Psoas muscle (tissue), 7 donors: ENCODE measurements at regions not wholly inside any gene's neighbourhood (a gene's known extent, or its start where the extent isn't known, plus 50 kb on each side); places are given as distances from the start of the nearest gene placed in this dataset.

Experiments
- ATAC-seq, 4 donors: fragments of 200-7000 bp; cut with Tn5 transposase; one replicate each; pipeline ENCODE4 v1.9.1; 2020; ENCODE audit warnings: moderate library complexity in 3 of 4, mild to moderate bottlenecking in 2 of 4
- DNase-seq, 2 donors: peaks; one replicate each; pipeline ENCODE4 v3.0.0-alpha.2; 2020
- H3K27ac ChIP-seq: fragments of 200-600 bp; one replicate; pipeline ENCODE4 v1.8.0; 2022
- H3K27me3 ChIP-seq, 3 donors: fragments of 200-600 bp in 1 of 3; one replicate each; pipeline versions ENCODE4 v1.6.1 to v1.8.0; 2013 to 2022; ENCODE audit warnings: low read length in 2 of 3, mild to moderate bottlenecking in 2 of 3, moderate library complexity in 1 of 3; ENCODE audit not compliant: insufficient read depth in 3 of 3
- H3K36me3 ChIP-seq, 2 donors: fragments of 200-600 bp in 1 of 2; one replicate each; pipeline versions ENCODE4 v1.6.1 to v1.8.0; 2013 to 2022; ENCODE audit warnings: low read depth in 1 of 2, mild to moderate bottlenecking in 1 of 2, moderate library complexity in 1 of 2; ENCODE audit not compliant: insufficient read depth in 1 of 2
- H3K4me1 ChIP-seq: fragments of 200-600 bp; one replicate; pipeline ENCODE4 v1.8.0; 2022
- H3K4me3 ChIP-seq: fragments of 200-600 bp; one replicate; pipeline ENCODE4 v1.8.0; 2022; ENCODE audit warnings: mild to moderate bottlenecking
- H3K9me3 ChIP-seq: fragments of 200-600 bp; one replicate; pipeline ENCODE4 v1.8.0; 2022
- CTCF ChIP-seq: fragments of 200-600 bp; IDR thresholded peaks from one replicate; pipeline ENCODE4 v1.8.0; 2022; ENCODE audit warnings: antibody characterized with exemption
- WGBS, 3 donors: extraction: QIAGEN DNeasy Blood & Tissue Kit; methylation state at CpG; one replicate each; pipeline versions ENCODE4 v1.1.6 to v1.1.7; 2013; 5-methylcytosine and 5-hydroxymethylcytosine counted together
- intact Hi-C, 2 donors: fragments of 100-400 bp; cut with DNase I; formaldehyde crosslinking; loops; one replicate each; pipeline versions ENCODE4 v1.11.0 to v1.14.2; 2022
- donor health status: healthy with polysubstance abuse.
- donor health status: DM: no; HTN: no; CAD: no; lungs with moderate emphysema.
- donor health status: Bipolar disorder and iron deficiency.
- donor health status: healthy.
- donor health status: DM: yes; HTN: yes; CAD: no.
- donor health status: DM: no; HTN: no; CAD: no.
- donor health status: DM: yes; HTN: yes; CAD: no.

- no peak for DNase-seq
- H3K4me3 ChIP-seq, result no peak overlapping the region
- intact Hi-C loops, result loop anchor here in 1 of 2 donors (10.0 kb wide), 1 partner anchor 268 kb away; no protein-coding TSS in a partner anchor
- ATAC-seq, result no peak
- no peaks in the 10 kb centered on the region for H3K4me1 ChIP-seq
- no peaks in the 10 kb centered on the region for H3K36me3 ChIP-seq
- no peak overlapping the region for H3K27ac ChIP-seq
- WGBS, 3 donors, result 78 to 81% (median 80%) methylated on average over 7 of the region's 7 CpGs
- no peaks in the 10 kb centered on the region for H3K27me3 ChIP-seq
- no peak for TF ChIP-seq CTCF
- no peaks in the 10 kb centered on the region for H3K9me3 ChIP-seq
Observed at GRCh38 chr1:184212649-184213314, 161.3 kb downstream of the TSEN15 start.

GRCh38 chr1:184214128-184214527 is 162.6 kb downstream of the TSEN15 start:
- intact Hi-C loops, result loop anchor here in 1 of 2 donors (10.0 kb wide), 1 partner anchor 269 kb away; no protein-coding TSS in a partner anchor

GRCh38 chr1:184215274-184215925 is 163.9 kb downstream of the TSEN15 start:
- Histone ChIP-seq H3K4me1 (no peaks in the 10 kb centered on the region), H3K4me3 (no peak overlapping the region), H3K27me3 (no peaks in the 10 kb centered on the region), H3K36me3 (no peaks in the 10 kb centered on the region), H3K9me3 (no peaks in the 10 kb centered on the region), H3K27ac (no peak overlapping the region)
- ATAC-seq (no peak), DNase-seq (no peak)
- no peak for TF ChIP-seq CTCF
- WGBS, 3 donors, result 90 to 93% (median 92%) methylated on average over 6 of the region's 6 CpGs
- intact Hi-C loops, result loop anchor here in 1 of 2 donors (10.0 kb wide), 1 partner anchor 271 kb away; no protein-coding TSS in a partner anchor

More at GRCh38 chr1:184214128-184214527, 162.6 kb downstream of the TSEN15 start:
- no peak for DNase-seq
- 86 to 90% (median 86%) methylated on average over 4 of the region's 4 CpGs for WGBS, 3 donors
- Histone ChIP-seq H3K9me3 (no peaks in the 10 kb centered on the region), H3K36me3 (no peaks in the 10 kb centered on the region), H3K4me1 (no peaks in the 10 kb centered on the region), H3K4me3 (no peak overlapping the region), H3K27ac (no peak overlapping the region), H3K27me3 (no peaks in the 10 kb centered on the region)
- TF ChIP-seq CTCF, result no peak
- ATAC-seq, result no peak

- ATAC-seq (no peak), DNase-seq (no peak)
- intact Hi-C loops, result loop anchor here in 1 of 2 donors (10.0 kb wide), 1 partner anchor 274 kb away; no protein-coding TSS in a partner anchor
- WGBS, 3 donors, result 68 to 69% (median 68%) methylated on average over 5 of the region's 5 CpGs
- H3K4me1 ChIP-seq, result no peaks in the 10 kb centered on the region
- no peak for TF ChIP-seq CTCF
- H3K9me3 ChIP-seq, result no peaks in the 10 kb centered on the region
- H3K4me3 ChIP-seq, result no peak overlapping the region
- H3K27ac ChIP-seq, result no peak overlapping the region
- no peaks in the 10 kb centered on the region for H3K36me3 ChIP-seq
- H3K27me3 ChIP-seq, result no peaks in the 10 kb centered on the region
Observed at GRCh38 chr1:184218458-184219075, 167.0 kb downstream of the TSEN15 start.
